A204.1 (cell line): ENCODE measurements at regions not wholly inside any gene's neighbourhood (a gene's known extent, or its start where the extent isn't known, plus 50 kb on each side); places are given as distances from the start of the nearest gene placed in this dataset.
"Not testable (repeated sequence)": the region's sequence is repeated elsewhere in the genome, so short reads cannot be mapped to it uniquely, and the experiment has no call there.

Experiments used
- FAIRE-seq: peaks from 2 replicates; lab custom pipeline; 2012; peaks lifted over from hg19 to GRCh38; lab: Jason Lieb, UNC

DNA sequence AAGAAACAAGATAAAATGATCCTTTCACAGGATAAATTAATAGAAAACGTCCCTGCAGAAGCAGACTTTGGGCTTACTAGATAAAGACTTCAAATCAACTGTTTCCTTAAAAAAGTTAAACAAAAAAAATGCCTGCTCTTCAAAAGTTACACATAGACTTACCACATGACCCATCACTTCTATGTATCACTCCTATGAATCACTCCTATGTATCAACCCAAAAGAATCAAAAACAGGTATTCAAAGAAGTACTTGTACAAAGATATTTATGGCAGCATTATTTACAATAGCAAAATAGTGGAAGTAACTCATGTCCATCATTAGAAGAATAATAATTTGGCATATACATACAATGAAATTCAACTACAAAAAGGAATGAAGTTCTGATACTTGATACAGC is 56.3 kb upstream of the PRDM9 start:
- FAIRE-seq = no peak

DNA sequence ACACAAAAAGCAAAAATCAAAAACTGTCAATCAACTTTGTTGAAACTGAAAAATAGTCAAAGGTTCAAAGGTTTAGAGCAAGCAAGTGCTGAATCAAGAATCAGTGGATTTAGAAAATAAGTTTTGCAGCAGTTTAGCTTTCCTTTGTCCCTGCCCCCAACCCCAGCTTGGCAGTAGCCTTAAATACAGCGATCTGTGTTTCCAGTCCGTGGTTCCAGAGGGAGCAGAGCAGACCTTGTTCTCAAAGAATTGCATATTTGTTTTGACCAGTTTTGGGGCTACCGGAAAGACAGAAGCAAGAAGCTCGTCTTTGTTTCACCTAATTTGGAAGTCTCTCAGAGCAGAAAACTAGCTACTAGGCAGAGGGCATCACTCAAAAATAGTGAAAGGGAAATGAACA is 57.2 kb upstream of the PRDM9 start:
- no peak for FAIRE-seq

DNA sequence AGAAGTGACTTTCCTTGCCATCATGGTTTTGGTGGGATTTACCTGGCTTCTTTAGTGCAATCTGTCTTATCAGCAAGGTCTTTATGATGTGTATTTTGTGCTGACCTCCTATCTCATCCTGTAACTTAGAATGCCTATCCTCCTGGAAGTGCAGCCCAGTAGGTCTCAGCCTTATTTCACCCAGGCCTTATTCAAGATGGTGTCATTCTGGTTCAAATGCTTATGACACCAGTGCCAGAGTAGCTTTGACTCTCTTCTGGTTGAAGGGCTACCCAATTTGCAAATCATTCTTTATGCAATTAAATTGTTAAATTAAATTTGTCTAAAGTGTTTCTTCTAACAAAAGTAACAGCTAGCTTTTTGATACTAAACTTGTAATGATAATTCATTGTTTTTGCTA is 58.8 kb upstream of the PRDM9 start:
- no peak for FAIRE-seq

DNA sequence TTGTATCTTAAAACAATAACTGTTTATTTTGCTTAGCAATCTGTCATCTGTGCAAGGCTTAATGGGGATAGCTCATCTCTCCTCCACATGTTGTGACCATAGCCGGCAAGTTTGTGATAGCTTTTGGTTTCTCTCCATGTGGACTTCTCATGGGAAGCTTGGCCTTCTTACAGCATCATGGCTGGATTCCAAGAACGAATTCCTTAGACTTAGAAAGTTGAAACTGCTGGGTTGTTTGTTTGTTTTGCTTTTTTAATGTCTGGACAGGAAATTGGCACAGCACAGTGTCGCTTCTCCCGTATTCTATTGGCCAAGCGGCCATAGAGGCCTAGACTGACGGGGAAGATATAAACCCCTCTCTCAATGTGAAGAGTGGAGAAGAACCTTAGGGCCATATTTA is 61.0 kb upstream of the PRDM9 start:
- no peak for FAIRE-seq

DNA sequence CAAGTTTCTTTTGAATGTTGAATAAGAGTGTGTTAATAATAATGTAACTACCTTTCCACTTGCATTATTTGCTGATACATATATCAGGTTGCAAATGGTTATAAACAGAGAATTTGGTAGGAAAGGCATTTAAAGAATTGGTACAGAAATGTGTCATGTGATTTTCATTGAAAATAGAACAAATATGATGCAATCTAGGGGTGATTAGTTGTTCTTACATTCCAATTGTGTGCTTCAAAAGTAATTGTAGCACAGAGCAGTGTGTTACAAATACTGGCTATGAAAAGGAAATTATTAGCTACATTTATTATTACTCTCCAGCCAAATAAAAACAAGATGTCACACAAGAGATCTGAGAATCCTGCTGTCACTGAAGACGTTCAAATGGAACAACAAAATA is 61.8 kb upstream of the PRDM9 start:
- FAIRE-seq = no peak

DNA sequence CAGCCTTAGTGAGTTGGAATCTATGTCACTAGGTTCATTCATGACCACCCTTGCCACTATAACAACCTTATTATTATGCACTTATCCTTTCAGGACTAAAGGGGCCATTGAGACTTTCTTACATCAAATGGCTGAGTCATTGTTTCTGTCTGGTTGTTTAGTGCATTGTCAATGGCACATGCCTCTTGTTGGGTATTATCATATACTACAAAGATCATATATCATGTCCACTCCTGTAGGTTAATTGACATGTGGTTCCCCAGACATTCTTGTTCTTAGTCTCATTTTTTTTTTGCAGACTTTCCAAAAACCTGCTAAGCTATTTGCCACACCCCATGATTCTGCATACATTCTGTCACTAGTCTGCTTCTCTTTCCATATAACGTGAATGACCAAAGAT is 66.7 kb upstream of the PRDM9 start:
- no peak for FAIRE-seq

DNA sequence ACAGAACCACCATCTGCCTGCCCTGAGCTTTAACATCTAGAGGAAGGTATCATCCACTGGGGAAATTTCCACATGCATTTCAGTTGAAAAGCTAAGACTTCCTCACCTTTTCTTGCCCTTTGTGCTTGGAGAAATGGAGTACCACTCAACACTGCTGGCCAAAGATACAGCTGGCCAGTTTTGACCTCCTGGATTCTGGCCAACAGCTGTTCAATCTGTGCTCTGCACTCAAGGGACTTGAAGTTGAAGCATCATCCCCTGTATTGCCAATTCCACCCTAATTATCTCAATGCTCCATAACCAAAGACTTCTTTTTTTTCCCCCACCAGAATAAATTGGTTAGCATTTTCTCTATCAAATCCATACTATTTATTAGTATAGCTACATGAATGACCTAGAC is 70.4 kb upstream of the PRDM9 start:
- FAIRE-seq = no peak

DNA sequence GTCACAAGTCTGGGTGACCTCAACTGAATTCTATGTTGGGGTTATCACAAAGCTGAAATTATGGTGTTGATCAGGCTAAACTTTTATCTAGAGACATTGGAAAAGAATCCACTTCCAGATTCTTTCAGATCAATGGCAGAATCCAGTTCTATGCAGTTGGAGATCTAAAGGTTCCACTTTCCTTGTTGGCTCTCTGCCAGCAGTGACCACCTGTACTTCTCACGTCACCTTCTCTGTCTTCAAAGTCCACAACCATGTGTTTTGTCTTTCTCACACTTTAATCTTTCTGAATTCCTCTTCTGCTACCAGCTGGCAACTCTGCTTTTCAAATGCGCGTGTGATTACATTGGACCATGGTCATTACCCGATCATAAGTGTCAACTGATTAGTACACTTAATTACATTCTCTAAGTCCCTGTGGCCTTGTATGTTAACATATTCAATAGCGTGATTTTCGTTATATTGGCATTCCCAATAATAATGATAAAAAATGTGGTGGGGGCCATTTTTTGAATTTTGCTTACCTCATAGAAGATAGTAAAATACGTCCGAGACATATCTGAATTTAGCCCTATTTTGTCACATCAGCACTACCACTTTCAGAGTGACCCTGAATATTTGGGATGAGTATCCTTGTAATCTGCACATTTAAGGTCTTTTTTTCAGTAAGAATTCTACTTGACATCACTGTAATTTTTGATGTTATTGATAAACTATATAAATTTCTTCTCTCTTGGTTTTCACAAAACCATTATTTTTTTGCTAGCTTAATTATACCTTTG is 73.7 kb upstream of the PRDM9 start:
- no peak for FAIRE-seq

DNA sequence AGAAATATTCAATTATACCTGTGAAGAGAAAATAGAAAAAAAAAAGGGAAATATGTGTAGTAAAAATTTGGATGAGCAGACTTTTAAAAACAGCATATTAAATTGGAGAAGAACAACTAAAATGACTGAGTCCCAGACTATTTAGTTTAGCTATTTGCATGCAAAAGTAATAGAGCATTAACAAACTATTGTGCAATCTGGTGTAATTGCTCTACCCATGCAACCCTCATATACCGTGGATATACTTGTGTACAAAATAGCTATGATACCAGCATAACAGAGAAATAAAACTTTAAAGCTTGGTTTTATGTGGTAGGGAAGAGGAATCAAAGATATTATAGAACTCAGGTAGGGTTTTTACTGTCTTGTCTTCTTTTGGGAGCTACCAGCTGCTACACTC is 78.7 kb upstream of the PRDM9 start:
- FAIRE-seq = no peak

DNA sequence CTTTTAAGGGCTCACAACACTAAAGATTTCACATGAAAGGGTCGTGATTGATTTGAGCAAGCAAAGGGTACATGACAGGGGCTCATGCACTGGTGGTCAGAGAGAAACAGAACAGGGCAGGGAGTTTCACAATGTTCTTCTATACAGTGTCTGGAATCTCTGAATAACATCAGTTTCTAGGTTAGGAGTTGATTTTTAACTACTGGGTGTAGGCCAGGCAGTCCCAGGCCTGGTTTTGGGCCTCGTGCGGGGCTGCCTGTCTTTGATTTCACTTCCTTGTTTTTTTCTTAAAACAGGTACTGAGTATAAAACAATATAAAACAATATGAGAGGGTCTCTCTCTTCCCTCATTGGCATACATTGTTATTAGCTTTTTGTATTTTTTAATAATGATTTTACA is 87.2 kb upstream of the PRDM9 start:
- FAIRE-seq = not testable (repeated sequence)

DNA sequence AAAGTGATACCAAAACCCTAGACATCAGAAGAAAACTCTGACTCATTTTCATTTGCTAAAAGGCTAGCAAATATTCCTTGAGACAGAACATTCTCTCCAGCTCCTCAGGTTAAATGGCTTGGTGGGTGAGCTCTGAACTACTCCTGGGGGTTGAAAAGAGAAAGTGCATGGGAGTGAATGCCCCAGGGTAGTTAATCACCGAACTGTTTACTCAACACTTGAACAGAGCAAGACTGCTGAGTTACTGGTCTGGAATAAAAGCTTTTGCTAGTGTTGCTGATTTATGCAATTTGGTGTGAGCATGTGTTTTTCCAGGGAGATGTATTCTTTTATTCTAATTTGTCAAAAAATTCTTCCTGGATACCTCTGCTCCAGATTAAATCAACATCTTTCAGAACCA is 88.3 kb upstream of the PRDM9 start:
- FAIRE-seq = no peak

DNA sequence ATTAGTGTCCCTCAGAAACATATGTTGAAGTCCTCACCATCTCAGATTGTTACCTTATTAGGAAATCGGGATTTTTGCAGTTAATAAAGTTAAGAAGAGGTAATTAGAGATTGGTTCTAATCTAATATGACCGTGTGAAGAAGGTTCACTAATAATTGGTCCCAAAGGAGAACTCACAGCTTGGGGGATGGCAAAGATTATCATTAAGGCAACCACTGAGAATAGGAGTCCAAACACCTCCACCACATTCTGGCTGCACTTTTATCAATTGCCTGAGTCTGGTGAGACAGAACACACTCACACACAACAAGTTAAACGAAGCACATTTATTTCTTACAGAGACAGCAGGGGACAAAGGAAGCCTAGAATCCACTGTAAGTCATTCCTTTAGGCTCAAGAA is 94.9 kb upstream of the PRDM9 start:
- no peak for FAIRE-seq

DNA sequence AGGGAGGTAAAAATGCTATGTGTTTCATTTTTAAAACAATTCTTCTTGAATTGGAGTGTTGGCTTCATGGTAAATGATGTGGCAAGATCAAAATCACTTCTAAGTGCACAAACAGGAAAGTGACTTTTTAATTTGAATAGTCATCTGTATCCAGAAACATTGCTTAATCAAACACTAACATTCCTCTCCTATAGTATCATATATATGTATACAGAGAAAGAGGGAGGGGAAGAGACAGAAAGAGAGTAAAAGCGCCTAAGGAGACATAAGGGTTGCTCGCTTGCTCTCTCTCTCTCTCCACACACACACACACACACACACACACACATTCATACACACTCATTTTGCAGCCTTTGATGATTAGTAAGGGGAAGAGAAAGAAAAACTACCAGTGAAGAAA is 95.4 kb upstream of the PRDM9 start:
- FAIRE-seq = no peak

DNA sequence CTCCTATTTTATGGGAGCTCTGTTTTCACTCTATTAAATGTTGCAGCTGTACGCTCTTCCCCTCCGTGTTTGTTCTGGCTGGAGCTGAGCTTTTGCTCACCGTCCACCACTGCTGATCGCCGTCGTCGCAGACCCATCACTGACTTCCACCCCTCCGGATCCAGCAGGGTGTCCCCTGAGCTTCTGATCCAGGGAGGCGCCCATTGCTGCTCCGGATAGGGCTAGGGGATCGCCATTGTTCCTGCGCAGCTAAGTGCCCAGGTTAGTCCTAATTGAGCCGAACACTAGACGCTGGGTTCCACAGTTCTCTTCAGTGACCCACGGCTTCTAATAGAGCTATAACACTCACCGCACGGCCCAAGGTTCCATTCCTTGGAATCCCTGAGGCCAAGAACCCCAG is 96.2 kb upstream of the PRDM9 start:
- FAIRE-seq = no peak

DNA sequence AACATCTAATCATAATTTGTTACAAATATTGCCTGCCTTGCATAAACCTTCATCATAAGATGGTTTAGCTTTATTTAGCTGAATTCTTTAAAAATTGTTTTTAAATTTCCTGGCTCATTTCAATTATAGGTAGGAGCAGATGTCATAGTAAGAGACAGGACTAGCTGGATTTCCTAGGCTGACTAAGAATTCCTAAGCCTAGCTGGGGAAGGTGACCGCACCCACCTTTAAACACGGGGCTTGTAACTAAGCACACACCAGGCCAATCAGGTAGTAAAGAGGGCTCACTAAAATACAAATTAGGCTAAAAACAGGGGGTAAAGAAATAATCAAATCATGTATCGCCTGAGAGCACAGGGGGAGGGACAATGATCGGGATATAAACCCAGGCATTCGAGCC is 96.6 kb upstream of the PRDM9 start:
- not testable (repeated sequence) for FAIRE-seq

DNA sequence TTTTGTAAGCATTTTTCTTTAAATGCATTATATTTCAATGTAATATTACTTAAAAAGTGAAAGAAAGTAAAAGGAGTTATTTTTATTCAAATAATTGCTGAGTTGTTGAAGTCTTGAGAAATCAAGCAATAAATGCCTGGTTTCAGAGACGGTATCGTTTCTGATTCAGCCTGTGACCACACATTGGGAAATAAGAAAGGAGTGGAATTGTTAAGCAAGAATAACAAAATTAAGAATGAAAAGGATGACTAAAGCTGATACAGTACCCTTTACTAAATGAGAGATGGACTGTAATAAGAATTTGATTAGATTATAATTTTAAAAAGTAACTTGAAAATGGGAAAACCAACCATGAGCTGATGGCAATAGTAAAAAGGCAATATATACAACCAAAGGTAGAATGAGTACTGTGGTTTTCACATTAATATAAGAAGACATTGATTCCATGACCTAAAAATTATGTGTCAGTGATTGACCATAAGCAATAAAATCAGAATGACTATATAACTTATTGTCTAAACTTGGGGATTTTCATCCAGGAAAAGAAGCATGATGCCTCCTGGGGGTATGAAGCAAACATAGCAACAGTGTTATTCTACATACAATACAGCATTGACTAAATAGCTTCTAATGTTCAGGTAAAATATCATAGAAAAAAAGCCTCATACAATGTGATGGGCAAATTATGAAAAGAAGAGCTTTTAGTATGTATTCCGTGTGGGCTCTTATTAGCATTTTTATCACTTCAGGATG is 101.9 kb upstream of the PRDM9 start:
- no peak for FAIRE-seq

DNA sequence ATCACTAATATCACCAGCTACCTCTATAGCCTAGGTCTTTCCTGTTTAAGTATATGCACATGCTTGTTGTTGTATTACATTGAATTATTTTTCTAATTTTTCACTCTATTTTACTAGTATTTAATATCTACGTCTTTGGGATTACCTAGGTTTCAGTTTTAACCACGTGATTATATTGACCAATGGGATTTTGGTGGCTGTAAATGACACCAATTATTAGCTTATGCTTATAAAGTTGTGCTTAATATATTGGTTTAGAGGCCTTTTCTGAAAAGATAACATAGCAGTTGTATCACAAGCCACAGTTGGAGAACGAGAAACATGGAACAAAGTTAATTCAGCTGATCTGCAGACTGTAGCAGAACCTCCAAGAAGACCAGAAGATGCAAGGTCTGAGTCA is 104.8 kb upstream of the PRDM9 start:
- no peak for FAIRE-seq

DNA sequence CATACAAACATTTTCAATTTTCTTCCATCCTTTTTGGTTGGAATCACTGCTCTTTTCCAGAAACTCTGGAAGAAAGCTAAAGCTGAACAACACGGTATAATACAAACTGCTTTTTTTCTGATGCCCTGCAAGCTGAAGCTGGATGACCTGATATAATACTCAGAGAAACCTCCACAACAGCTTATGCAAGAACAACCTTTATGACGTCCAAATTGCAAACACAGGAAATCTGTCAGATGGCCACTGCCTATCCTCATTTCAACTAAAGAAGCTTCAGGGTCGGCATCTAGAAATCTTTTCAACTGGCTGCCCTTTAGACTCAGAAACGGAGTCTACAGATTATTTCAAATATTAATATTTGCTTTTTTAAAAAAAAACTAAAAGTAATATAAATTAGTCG is 106.5 kb upstream of the PRDM9 start:
- FAIRE-seq = no peak

DNA sequence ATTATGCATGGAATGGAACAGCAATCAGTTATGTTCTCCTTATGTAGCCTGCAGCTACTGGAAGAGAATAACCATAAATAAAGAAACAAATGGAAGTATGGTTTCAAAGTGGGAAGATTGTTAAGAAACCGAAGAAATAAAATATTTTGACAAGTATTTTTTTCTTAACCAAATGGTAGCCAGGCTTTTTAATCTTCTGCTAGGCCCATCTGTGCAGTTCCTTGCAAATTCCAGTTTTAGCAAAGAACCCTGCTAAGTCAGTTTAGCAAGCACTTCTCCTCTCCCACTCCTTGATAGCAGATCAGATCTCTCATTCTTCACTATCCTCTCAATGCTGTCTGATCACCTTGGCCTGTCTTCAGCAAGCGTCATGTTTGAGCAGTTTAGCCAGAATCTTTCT is 111.1 kb upstream of the PRDM9 start:
- no peak for FAIRE-seq

DNA sequence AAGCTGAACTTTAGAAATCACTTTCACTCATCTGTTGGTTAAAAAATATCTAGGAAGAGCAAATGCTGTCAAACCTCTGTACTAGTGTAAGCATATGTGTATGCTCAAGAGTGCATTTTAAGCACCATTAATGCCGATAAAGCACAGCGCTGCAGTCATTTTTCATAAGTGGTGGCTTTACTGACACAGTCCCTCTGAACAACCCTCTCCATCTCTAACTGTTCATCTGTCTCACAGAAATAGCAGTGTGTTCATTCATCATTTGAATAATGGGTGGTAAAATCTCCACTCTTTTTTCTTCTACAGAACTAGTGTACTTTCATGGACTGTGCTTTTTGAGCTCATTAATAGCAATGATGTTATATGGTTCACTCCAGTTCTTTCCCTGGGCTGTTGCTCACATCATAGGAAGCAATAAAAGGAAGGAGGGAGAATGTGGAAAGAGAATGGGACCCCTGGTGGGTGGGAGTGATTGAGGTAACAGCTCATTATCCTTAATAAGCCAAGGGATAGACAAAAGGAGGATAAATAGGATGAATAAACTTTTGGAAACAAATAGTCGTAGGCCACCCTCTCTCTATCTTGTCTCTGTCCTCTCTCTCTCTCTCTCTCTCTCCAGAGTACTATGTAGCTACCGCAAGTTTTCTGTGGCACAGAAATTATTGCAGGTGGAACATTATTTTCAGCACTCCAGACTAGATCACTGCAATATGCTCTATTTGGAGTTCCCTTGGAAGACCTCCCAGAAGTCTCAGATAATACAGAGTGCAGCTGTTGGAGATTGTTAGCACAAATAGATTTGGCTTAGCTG is 117.9 kb upstream of the PRDM9 start:
- FAIRE-seq = no peak

DNA sequence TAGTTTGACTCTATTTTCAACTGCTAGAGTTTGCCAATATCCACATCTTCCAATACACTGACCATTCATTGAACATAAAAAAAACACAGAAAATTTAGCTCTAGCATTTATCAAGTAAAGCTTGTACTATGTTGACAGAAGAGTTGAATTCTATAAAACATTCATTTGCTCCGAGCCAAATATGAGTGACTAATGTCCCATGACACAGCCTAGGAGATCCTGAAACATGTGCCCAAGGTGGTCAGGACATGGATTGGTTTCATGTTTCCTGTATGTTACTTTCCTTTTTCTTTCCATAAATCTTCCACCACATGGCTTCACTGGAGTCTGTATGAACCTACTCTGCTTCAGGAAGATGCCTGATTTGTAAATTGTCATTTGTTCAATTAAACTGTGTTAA is 122.4 kb upstream of the PRDM9 start:
- no peak for FAIRE-seq

DNA sequence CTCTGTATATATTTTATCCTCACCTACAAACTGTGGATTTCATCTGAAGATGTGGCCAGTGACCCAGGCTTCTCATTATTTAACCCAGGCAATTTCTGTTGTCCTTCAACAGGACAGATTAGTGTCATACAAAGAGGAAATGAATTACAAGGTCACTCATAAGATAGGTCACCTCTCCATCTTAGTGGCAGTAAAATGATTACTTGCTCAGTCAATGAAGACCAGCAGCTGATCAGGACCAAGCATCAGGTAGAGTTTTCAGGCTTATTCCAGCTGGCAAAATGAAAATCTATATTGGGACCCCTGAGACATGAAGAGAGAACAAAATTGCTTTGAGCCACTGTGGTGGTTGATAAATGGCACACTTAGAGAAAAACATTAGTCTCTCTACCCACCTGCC is 135.2 kb upstream of the PRDM9 start:
- FAIRE-seq = no peak

DNA sequence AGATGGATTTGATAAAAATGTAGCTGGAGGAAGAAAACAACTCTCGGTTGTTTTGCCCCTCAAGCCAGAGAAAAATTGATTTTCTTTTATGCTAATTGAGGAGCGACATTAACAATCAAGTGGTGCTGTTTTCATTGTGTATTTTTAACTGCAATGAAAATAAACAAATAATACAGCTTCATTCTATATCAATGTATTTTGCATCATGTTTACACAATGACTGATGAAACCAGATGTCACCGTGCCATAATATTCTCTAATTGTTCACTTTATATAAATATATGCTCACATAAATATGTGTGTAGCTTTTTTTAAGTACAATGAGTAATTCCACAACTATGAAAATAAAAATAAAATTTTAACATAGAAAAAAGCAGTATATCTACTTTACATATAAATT is 139.0 kb upstream of the PRDM9 start:
- no peak for FAIRE-seq
